GM19324 (cell line): ENCODE measurements at regions not wholly inside any gene's neighbourhood (a gene's known extent, or its start where the extent isn't known, plus 50 kb on each side); places are given as distances from the start of the nearest gene placed in this dataset.

ENCODE experiments used
- ATAC-seq: cut with Tn5 transposase; IDR thresholded peaks from one replicate; pipeline ENCODE4 v1.9.1; 2021; ENCODE audit warnings: mild to moderate bottlenecking, moderate library complexity; ENCODE audit not compliant: unreplicated experiment, low FRiP score

- no peak for ATAC-seq
Observed at GRCh38 chr7:11895337-11895736, 63.3 kb upstream of the THSD7A start.

GRCh38 chr7:11896663-11897062, 64.7 kb upstream of the THSD7A start:
- ATAC-seq = no peak

- no peak for ATAC-seq
Observed at GRCh38 chr7:11899247-11899646, 67.2 kb upstream of the THSD7A start.

- ATAC-seq = no peak
Observed at GRCh38 chr7:11910253-11910652, 78.3 kb upstream of the THSD7A start.

- no peak for ATAC-seq
Observed at GRCh38 chr7:11911900-11912299, 79.9 kb upstream of the THSD7A start.

- ATAC-seq = no peak
Observed at GRCh38 chr7:11914645-11915044, 82.6 kb upstream of the THSD7A start.

GRCh38 chr7:11923376-11923930, 91.5 kb upstream of the THSD7A start:
- ATAC-seq = no peak

- ATAC-seq = no peak
Observed at GRCh38 chr7:11931307-11931706, 99.3 kb upstream of the THSD7A start.

- no peak for ATAC-seq
Observed at GRCh38 chr7:11934796-11935195, 102.8 kb upstream of the THSD7A start.

GRCh38 chr7:11935905-11936304, 103.9 kb upstream of the THSD7A start:
- ATAC-seq = no peak

- ATAC-seq = no peak
Observed at GRCh38 chr7:11946794-11947193, 114.8 kb upstream of the THSD7A start.

GRCh38 chr7:11950281-11950680, 118.3 kb upstream of the THSD7A start:
- no peak for ATAC-seq

GRCh38 chr7:11950942-11951341, 118.9 kb upstream of the THSD7A start:
- ATAC-seq = no peak

- ATAC-seq = no peak
Observed at GRCh38 chr7:11951909-11952308, 119.9 kb upstream of the THSD7A start.

- ATAC-seq = no peak
Observed at GRCh38 chr7:11952972-11953371, 121.0 kb upstream of the THSD7A start.

GRCh38 chr7:11956991-11957390, 125.0 kb upstream of the THSD7A start:
- no peak for ATAC-seq

- no peak for ATAC-seq
Observed at GRCh38 chr7:11957956-11958355, 126.0 kb upstream of the THSD7A start.

GRCh38 chr7:11959121-11959520, 127.1 kb upstream of the THSD7A start:
- no peak for ATAC-seq

- no peak for ATAC-seq
Observed at GRCh38 chr7:11960621-11961020, 128.6 kb upstream of the THSD7A start.

GRCh38 chr7:11969643-11970042, 137.6 kb upstream of the THSD7A start:
- no peak for ATAC-seq

- ATAC-seq = no peak
Observed at GRCh38 chr7:11970132-11970531, 138.1 kb upstream of the THSD7A start.

GRCh38 chr7:11985376-11985775, 153.4 kb upstream of the THSD7A start:
- no peak for ATAC-seq

- ATAC-seq = no peak
Observed at GRCh38 chr7:11985971-11986370, 154.0 kb upstream of the THSD7A start.
